AG04449 (cell line): ENCODE measurements at regions not wholly inside any gene's neighbourhood (a gene's known extent, or its start where the extent isn't known, plus 50 kb on each side); places are given as distances from the start of the nearest gene placed in this dataset.

ENCODE experiments used
- CTCF ChIA-PET: fragments of 350-600 bp; formaldehyde crosslinking; extraction: SDS; loops from one replicate; lab custom pipeline; 2021; ENCODE audit warnings: antibody characterized with exemption; lab: Yijun Ruan, JAX
- POLR2A ChIA-PET: fragments of 400-600, 350-600 bp; formaldehyde crosslinking; extraction: SDS; loops from one replicate; lab custom pipeline; 2020; ENCODE audit warnings: antibody characterized with exemption, inconsistent platforms; lab: Yijun Ruan, JAX
- DNase-seq: peaks from one replicate; pipeline ENCODE4 v3.0.0-alpha.2; 2010; ENCODE audit warnings: low read depth, low spot score
- H3K4me3 ChIP-seq: 2 replicates; pipeline ENCODE4 v1.5.1; 2011; ENCODE audit warnings: low read depth, mild to moderate bottlenecking, control low read depth, low read length
- TF ChIP-seq, protein P1 (sequence below): IDR thresholded peaks from one replicate; pipeline ENCODE4 v1.5.1; 2011; ENCODE audit warnings: mild to moderate bottlenecking, moderate library complexity, low read length, control low read depth, inconsistent platforms; ENCODE audit not compliant: insufficient read depth; ENCODE audit errors: missing control alignments

DNA sequence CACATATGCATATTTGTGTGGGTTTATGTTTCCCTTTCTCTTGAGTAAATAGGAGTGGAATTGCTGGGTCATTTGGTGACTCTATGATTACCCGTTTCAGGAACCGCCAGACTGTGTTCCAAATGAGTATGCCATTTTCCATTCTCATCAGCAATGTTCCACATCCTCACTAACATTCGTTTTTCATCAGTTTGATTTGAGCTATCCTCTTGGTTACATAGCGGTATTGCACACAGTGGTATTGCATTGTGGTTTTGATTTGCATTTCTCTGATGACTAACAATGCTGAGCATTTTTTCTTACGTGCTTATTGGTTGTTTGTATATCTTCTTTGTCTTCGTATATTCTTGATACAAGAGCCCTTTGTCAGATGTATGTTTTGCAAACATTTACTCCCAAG, 218.0 kb upstream of the AMOT start:
- CTCF ChIA-PET, result no interaction called here
- TF ChIP-seq, protein P1, sequence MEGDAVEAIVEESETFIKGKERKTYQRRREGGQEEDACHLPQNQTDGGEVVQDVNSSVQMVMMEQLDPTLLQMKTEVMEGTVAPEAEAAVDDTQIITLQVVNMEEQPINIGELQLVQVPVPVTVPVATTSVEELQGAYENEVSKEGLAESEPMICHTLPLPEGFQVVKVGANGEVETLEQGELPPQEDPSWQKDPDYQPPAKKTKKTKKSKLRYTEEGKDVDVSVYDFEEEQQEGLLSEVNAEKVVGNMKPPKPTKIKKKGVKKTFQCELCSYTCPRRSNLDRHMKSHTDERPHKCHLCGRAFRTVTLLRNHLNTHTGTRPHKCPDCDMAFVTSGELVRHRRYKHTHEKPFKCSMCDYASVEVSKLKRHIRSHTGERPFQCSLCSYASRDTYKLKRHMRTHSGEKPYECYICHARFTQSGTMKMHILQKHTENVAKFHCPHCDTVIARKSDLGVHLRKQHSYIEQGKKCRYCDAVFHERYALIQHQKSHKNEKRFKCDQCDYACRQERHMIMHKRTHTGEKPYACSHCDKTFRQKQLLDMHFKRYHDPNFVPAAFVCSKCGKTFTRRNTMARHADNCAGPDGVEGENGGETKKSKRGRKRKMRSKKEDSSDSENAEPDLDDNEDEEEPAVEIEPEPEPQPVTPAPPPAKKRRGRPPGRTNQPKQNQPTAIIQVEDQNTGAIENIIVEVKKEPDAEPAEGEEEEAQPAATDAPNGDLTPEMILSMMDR, result no peak
- no peak overlapping the region for H3K4me3 ChIP-seq
- POLR2A ChIA-PET, result no interaction called here
- DNase-seq, result no peak

DNA sequence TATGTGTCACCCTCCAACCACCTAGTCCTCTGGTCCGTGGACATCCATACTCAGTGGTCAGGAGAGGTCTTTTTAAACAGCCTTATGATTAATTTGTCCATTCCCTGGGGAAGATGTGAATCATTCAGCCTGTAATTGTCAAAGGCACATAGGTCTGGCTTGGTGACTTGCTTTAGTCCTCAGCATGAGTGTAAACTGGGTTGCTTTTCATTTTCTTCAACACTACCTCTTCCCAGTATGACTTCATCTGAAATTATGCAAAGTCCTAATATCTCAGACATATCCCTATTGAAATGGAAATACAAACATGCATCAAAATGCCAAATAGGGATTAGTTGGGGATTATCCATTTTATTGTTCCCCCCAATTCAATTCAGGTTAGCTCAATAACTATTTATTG, 208.3 kb upstream of the AMOT start:
- H3K4me3 ChIP-seq, result no peak overlapping the region
- no peak for DNase-seq
- ChIA-PET POLR2A (no interaction called here), CTCF (no interaction called here)
- TF ChIP-seq, protein P1, result no peak

- ChIA-PET CTCF (no interaction called here), POLR2A (no interaction called here)
- TF ChIP-seq, protein P1, result no peak
- no peak overlapping the region for H3K4me3 ChIP-seq
- no peak for DNase-seq
Measured at GRCh38 chrX:113048480-113048879, 207.8 kb upstream of the AMOT start.

- CTCF ChIA-PET, result no interaction called here
- TF ChIP-seq, protein P1, result no peak
- no peak overlapping the region for H3K4me3 ChIP-seq
- DNase-seq, result no peak
- POLR2A ChIA-PET, result no interaction called here
Measured at GRCh38 chrX:113033966-113034680, 193.5 kb upstream of the AMOT start.

GRCh38 chrX:113019958-113020357, 179.3 kb upstream of the AMOT start:
- POLR2A ChIA-PET, result no interaction called here
- CTCF ChIA-PET, result no interaction called here
- DNase-seq, result no peak
- TF ChIP-seq, protein P1, result no peak
- H3K4me3 ChIP-seq, result no peak overlapping the region

DNA sequence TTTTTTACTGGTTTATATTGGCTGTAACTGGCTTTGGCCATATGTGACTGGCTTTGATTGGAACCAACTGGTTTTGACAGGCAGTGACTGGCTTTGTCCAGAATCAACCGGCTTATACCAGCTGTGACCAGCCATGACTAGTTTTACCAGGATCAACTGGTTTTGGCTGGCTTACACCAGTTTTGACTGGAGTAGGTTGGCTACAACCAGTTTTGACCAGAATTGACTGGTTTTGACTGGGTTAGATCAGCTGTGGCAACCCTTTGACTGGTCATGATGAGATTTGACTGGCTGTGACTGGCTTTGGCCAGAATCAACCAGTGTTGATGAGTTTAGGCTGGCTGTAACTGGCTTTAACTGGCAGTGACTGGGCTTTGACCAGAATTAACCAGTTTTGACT, 169.2 kb upstream of the AMOT start:
- DNase-seq, result no peak
- TF ChIP-seq, protein P1, result no peak
- no peak overlapping the region for H3K4me3 ChIP-seq
- ChIA-PET POLR2A (no interaction called here), CTCF (no interaction called here)
